Uterus (tissue), 2 donors: ENCODE measurements at regions not wholly inside any gene's neighbourhood (a gene's known extent, or its start where the extent isn't known, plus 50 kb on each side); places are given as distances from the start of the nearest gene placed in this dataset.

Experiments used
- POLR2A ChIP-seq, 2 donors: fragments of 450-650 bp; IDR thresholded peaks; one replicate each; pipeline ENCODE4 v1.6.1; 2016; ENCODE audit warnings: antibody characterized with exemption in 2 of 2, mild to moderate bottlenecking in 1 of 2, moderate library complexity in 1 of 2
- TF ChIP-seq, protein P1 (sequence below), 4 experiments: fragments of 200-600 bp in 2 of 4; fragments of 450-650 bp in 2 of 4; sonication (generic) in 2 of 4; IDR thresholded peaks; one replicate each; pipeline ENCODE4 v1.5.1; 2016 to 2019; ENCODE audit warnings: antibody characterized with exemption in 4 of 4, mild to moderate bottlenecking in 2 of 4, moderate library complexity in 1 of 4

DNA sequence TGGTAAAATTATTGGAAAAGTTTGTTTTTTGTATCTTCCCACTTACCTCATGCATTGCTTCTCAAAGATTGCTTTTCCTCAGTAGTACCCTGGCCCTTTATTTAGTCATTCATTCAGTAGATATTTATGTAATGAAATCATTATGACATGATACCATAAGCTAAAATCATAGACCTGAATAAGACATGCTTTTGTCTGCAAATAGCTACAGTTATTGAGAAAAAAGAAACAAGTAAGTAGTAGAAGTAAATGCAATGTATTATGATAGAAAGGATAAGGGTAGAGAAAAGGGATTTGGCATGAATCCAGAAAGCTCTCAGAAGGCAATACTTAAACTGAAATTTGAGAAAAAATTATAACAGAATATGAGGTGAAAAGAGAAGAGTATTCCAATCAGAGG lies 352.5 kb downstream of the GPM6A start:
- TF ChIP-seq, protein P1, sequence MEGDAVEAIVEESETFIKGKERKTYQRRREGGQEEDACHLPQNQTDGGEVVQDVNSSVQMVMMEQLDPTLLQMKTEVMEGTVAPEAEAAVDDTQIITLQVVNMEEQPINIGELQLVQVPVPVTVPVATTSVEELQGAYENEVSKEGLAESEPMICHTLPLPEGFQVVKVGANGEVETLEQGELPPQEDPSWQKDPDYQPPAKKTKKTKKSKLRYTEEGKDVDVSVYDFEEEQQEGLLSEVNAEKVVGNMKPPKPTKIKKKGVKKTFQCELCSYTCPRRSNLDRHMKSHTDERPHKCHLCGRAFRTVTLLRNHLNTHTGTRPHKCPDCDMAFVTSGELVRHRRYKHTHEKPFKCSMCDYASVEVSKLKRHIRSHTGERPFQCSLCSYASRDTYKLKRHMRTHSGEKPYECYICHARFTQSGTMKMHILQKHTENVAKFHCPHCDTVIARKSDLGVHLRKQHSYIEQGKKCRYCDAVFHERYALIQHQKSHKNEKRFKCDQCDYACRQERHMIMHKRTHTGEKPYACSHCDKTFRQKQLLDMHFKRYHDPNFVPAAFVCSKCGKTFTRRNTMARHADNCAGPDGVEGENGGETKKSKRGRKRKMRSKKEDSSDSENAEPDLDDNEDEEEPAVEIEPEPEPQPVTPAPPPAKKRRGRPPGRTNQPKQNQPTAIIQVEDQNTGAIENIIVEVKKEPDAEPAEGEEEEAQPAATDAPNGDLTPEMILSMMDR (IDR thresholded peaks at IDR 0.05): no peak
- TF ChIP-seq POLR2A (IDR thresholded peaks at IDR 0.05): no peak
